GM23338 (cell line): ENCODE measurements at regions not wholly inside any gene's neighbourhood (a gene's known extent, or its start where the extent isn't known, plus 50 kb on each side); places are given as distances from the start of the nearest gene placed in this dataset.

Source experiments
- CREB1 ChIP-seq: fragments of 250-450 bp; sonication (Bioruptor Pico); IDR thresholded peaks from 2 replicates; pipeline ENCODE4 v1.5.0; 2020; ENCODE audit warnings: low read depth, mild to moderate bottlenecking, moderate library complexity
- CTCF ChIP-seq, 2 experiments: fragments of 200-600 bp in 1 of 2; sonication (generic) in 1 of 2; conservative IDR thresholded peaks; 2 replicates each; pipeline versions ENCODE4 v1.5.1 to v1.6.1; 2016 to 2017; ENCODE audit warnings: antibody characterized with exemption in 2 of 2, low read depth in 2 of 2, mild to moderate bottlenecking in 2 of 2, moderate library complexity in 1 of 2
- ETS1 ChIP-seq: IDR thresholded peaks from 2 replicates; pipeline ENCODE4 v1.6.1; 2016; ENCODE audit warnings: antibody characterized with exemption
- EZH2 ChIP-seq: fragments of 200-600 bp; sonication (generic); IDR thresholded peaks from one replicate; pipeline ENCODE4 v1.8.0; 2017; ENCODE audit warnings: antibody characterized with exemption, mild to moderate bottlenecking, low read depth; ENCODE audit not compliant: unreplicated experiment
- EZH2phosphoT487 ChIP-seq: fragments of 200-600 bp; sonication (generic); IDR thresholded peaks from one replicate; pipeline ENCODE4 v1.8.1; 2018; ENCODE audit warnings: antibody characterized with exemption; ENCODE audit not compliant: unreplicated experiment
- JUNB ChIP-seq: IDR thresholded peaks from one replicate; pipeline ENCODE4 v1.6.1; 2016; ENCODE audit warnings: antibody characterized with exemption; ENCODE audit not compliant: unreplicated experiment
- POLR2AphosphoS5 ChIP-seq: IDR thresholded peaks from 2 replicates; pipeline ENCODE4 v1.6.1; 2016; ENCODE audit warnings: antibody characterized with exemption, low read depth
- REST ChIP-seq: IDR thresholded peaks from one replicate; pipeline ENCODE4 v1.6.1; 2018; ENCODE audit warnings: antibody characterized with exemption; ENCODE audit not compliant: unreplicated experiment
- ZNF114 ChIP-seq: fragments of 250-450 bp; sonication (Bioruptor Pico); IDR thresholded peaks from 2 replicates; pipeline ENCODE4 v1.5.0; 2020; ENCODE audit warnings: mild to moderate bottlenecking, moderate library complexity
- ZNF331 ChIP-seq: fragments of 250-450 bp; sonication (Bioruptor Pico); IDR thresholded peaks from 2 replicates; pipeline ENCODE4 v1.5.0; 2020; ENCODE audit warnings: low read depth, mild to moderate bottlenecking, moderate library complexity
- ZNF462 ChIP-seq: fragments of 250-450 bp; sonication (Bioruptor Pico); IDR thresholded peaks from 2 replicates; pipeline ENCODE4 v1.5.0; 2020; ENCODE audit warnings: mild to moderate bottlenecking, moderate library complexity

GRCh38 chr6:166781331-166781730, 154.3 kb upstream of the RPS6KA2 start:
- TF ChIP-seq CTCF (conservative IDR thresholded peaks at IDR 0.05; ENCODE audit: low read depth in 2 of 2) (no peak), POLR2AphosphoS5 (no peak), REST (no peak), EZH2 (no peak), CREB1 (CRISPR knock-in tag) (no peak), EZH2phosphoT487 (no peak), ZNF331 (CRISPR knock-in tag) (no peak), ZNF114 (no peak), ZNF462 (CRISPR knock-in tag) (no peak), ETS1 (no peak), JUNB (no peak)
